ENCODE measurements at regions not wholly inside any gene's neighbourhood (a gene's known extent, or its start where the extent isn't known, plus 50 kb on each side); places are given as distances from the start of the nearest gene placed in this dataset.
"Not testable (repeated sequence)": the region's sequence is repeated elsewhere in the genome, so short reads cannot be mapped to it uniquely, and the experiment has no call there.

GRCh38 chr13:18236528-18236815, 945.2 kb downstream of the TUBA3C start:
- no peak overlapping the region for H3K9ac ChIP-seq (ENCODE audit: low read length)
- H3K9me2 ChIP-seq (ENCODE audit: insufficient read depth, low read length), result no peaks in the 10 kb centered on the region
- H3K79me2 ChIP-seq (replicated peaks; ENCODE audit: insufficient read depth, low read length), result no peaks in the 10 kb centered on the region
- H4K20me1 ChIP-seq (ENCODE audit: insufficient read depth), result no peaks in the 10 kb centered on the region
- no peak overlapping the region for H2AFZ ChIP-seq (ENCODE audit: low read depth, low read length)
- H3K27ac ChIP-seq (ENCODE audit: low read length), result no peak overlapping the region
- H3K27me3 ChIP-seq (ENCODE audit: insufficient read depth, low read depth, low read length), result no peaks in the 10 kb centered on the region
- no peak for TF ChIP-seq TAF1 (IDR thresholded peaks at IDR 0.05; ENCODE audit: low read depth)
- peaks cover 47% of the 10 kb centered on the region for H3K9me3 ChIP-seq (ENCODE audit: low read length)
- H3F3A ChIP-seq (ENCODE audit: insufficient read depth, low read length, poor library complexity, severe bottlenecking), result no peaks in the 10 kb centered on the region
- H3K4me2 ChIP-seq (ENCODE audit: low read length), result no peak overlapping the region
- no peak overlapping the region for H3K4me3 ChIP-seq (ENCODE audit: low read length)
- no peaks in the 10 kb centered on the region for H3K36me3 ChIP-seq (ENCODE audit: insufficient read depth, low read length)

- H3K27me3 ChIP-seq (ENCODE audit: insufficient read depth, low read depth, low read length), result no peaks in the 10 kb centered on the region
- H3K4me2 ChIP-seq (ENCODE audit: low read length), result no peak overlapping the region
- no peaks in the 10 kb centered on the region for H3K9me2 ChIP-seq (ENCODE audit: insufficient read depth, low read length)
- H3K27ac ChIP-seq (ENCODE audit: low read length), result no peak overlapping the region
- H4K20me1 ChIP-seq (ENCODE audit: insufficient read depth), result no peaks in the 10 kb centered on the region
- no peaks in the 10 kb centered on the region for H3K36me3 ChIP-seq (ENCODE audit: insufficient read depth, low read length)
- no peak overlapping the region for H2AFZ ChIP-seq (ENCODE audit: low read depth, low read length)
- TF ChIP-seq, protein P1, sequence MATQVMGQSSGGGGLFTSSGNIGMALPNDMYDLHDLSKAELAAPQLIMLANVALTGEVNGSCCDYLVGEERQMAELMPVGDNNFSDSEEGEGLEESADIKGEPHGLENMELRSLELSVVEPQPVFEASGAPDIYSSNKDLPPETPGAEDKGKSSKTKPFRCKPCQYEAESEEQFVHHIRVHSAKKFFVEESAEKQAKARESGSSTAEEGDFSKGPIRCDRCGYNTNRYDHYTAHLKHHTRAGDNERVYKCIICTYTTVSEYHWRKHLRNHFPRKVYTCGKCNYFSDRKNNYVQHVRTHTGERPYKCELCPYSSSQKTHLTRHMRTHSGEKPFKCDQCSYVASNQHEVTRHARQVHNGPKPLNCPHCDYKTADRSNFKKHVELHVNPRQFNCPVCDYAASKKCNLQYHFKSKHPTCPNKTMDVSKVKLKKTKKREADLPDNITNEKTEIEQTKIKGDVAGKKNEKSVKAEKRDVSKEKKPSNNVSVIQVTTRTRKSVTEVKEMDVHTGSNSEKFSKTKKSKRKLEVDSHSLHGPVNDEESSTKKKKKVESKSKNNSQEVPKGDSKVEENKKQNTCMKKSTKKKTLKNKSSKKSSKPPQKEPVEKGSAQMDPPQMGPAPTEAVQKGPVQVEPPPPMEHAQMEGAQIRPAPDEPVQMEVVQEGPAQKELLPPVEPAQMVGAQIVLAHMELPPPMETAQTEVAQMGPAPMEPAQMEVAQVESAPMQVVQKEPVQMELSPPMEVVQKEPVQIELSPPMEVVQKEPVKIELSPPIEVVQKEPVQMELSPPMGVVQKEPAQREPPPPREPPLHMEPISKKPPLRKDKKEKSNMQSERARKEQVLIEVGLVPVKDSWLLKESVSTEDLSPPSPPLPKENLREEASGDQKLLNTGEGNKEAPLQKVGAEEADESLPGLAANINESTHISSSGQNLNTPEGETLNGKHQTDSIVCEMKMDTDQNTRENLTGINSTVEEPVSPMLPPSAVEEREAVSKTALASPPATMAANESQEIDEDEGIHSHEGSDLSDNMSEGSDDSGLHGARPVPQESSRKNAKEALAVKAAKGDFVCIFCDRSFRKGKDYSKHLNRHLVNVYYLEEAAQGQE (IDR thresholded peaks at IDR 0.05; ENCODE audit: borderline replicate concordance), result no peak
- TF ChIP-seq EZH2 (IDR thresholded peaks at IDR 0.05; ENCODE audit: borderline replicate concordance, insufficient read depth, low read length, poor library complexity, severe bottlenecking) (no peak), TAF1 (IDR thresholded peaks at IDR 0.05; ENCODE audit: low read depth) (no peak), RAD21 (conservative IDR thresholded peaks at IDR 0.05) (no peak), SMC3 (conservative IDR thresholded peaks at IDR 0.05; ENCODE audit: poor library complexity) (no peak), POLR2AphosphoS5 (IDR thresholded peaks at IDR 0.05) (no peak)
- TF ChIP-seq, protein P2, sequence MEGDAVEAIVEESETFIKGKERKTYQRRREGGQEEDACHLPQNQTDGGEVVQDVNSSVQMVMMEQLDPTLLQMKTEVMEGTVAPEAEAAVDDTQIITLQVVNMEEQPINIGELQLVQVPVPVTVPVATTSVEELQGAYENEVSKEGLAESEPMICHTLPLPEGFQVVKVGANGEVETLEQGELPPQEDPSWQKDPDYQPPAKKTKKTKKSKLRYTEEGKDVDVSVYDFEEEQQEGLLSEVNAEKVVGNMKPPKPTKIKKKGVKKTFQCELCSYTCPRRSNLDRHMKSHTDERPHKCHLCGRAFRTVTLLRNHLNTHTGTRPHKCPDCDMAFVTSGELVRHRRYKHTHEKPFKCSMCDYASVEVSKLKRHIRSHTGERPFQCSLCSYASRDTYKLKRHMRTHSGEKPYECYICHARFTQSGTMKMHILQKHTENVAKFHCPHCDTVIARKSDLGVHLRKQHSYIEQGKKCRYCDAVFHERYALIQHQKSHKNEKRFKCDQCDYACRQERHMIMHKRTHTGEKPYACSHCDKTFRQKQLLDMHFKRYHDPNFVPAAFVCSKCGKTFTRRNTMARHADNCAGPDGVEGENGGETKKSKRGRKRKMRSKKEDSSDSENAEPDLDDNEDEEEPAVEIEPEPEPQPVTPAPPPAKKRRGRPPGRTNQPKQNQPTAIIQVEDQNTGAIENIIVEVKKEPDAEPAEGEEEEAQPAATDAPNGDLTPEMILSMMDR (IDR thresholded peaks at IDR 0.05; ENCODE audit: poor library complexity, severe bottlenecking), result no peak
- H3K9me3 ChIP-seq (ENCODE audit: low read length), result peaks cover 47% of the 10 kb centered on the region
- H3K9ac ChIP-seq (ENCODE audit: low read length), result no peak overlapping the region
- H3K4me3 ChIP-seq (ENCODE audit: low read length), result no peak overlapping the region
- H3K79me2 ChIP-seq (replicated peaks; ENCODE audit: insufficient read depth, low read length), result no peaks in the 10 kb centered on the region
- H3F3A ChIP-seq (ENCODE audit: insufficient read depth, low read length, poor library complexity, severe bottlenecking), result no peaks in the 10 kb centered on the region
These were observed 945.7 kb downstream of the TUBA3C start for GRCh38 chr13:18235756-18236527.

DNA sequence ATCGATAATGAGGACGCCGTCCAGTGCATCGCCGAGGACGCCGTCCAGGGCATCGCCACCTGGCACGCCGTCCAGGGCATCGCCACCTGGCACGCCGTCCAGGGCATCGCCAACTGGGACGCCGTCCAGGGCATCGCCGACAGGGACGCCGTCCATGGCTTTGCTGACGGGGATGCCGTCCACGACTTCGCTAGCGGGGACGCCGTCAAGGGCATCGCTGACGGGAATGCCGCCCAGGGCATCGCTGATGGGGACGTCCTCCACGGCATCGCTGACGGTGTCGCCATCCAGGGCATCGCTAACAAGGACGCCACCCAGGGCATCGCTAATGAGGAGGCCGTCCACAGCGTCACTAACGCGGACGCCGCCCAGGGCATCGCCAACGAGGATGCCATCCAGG, 946.5 kb downstream of the TUBA3C start:
- Histone ChIP-seq H3F3A (ENCODE audit: insufficient read depth, low read length, poor library complexity, severe bottlenecking) (no peaks in the 10 kb centered on the region), H3K9ac (ENCODE audit: low read length) (no peak overlapping the region), H3K4me3 (ENCODE audit: low read length) (no peak overlapping the region), H3K79me2 (replicated peaks; ENCODE audit: insufficient read depth, low read length) (no peaks in the 10 kb centered on the region), H3K27ac (ENCODE audit: low read length) (no peak overlapping the region), H2AFZ (ENCODE audit: low read depth, low read length) (no peak overlapping the region), H3K9me2 (ENCODE audit: insufficient read depth, low read length) (no peaks in the 10 kb centered on the region), H3K9me3 (ENCODE audit: low read length) (peaks cover 52% of the 10 kb centered on the region), H3K4me2 (ENCODE audit: low read length) (no peak overlapping the region), H4K20me1 (ENCODE audit: insufficient read depth) (no peaks in the 10 kb centered on the region), H3K27me3 (ENCODE audit: insufficient read depth, low read depth, low read length) (no peaks in the 10 kb centered on the region), H3K36me3 (ENCODE audit: insufficient read depth, low read length) (no peaks in the 10 kb centered on the region)
- no peak for TF ChIP-seq SMC3 (conservative IDR thresholded peaks at IDR 0.05; ENCODE audit: poor library complexity)

DNA sequence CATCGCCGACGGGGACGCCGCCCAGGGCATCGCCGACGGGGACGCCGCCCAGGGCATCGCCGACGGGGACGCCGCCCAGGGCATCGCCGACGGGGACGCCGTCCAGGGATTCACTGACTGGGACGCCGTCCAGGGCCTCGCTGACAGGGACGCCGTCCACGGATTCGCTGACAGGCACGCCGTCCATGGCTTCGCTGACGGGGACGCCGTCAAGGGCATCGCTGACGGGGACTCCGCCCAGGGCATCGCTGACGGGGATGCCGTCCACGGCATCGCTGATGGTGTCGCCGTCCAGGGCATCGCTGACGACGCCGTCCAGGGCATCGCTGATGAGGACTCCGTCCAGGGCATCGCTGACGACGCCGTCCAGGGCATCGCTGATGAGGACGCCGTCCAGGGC, 947.2 kb downstream of the TUBA3C start:
- H3K4me2 ChIP-seq (ENCODE audit: low read length); H3K9ac ChIP-seq (ENCODE audit: low read length); H3K4me3 ChIP-seq (ENCODE audit: low read length); H2AFZ ChIP-seq (ENCODE audit: low read depth, low read length); H4K20me1 ChIP-seq (ENCODE audit: insufficient read depth); H3K27ac ChIP-seq (ENCODE audit: low read length); H3K9me2 ChIP-seq (ENCODE audit: insufficient read depth, low read length); H3F3A ChIP-seq (ENCODE audit: insufficient read depth, low read length, poor library complexity, severe bottlenecking); H3K36me3 ChIP-seq (ENCODE audit: insufficient read depth, low read length); H3K27me3 ChIP-seq (ENCODE audit: insufficient read depth, low read depth, low read length); H3K79me2 ChIP-seq (replicated peaks; ENCODE audit: insufficient read depth, low read length): not testable (repeated sequence)
- H3K9me3 ChIP-seq (ENCODE audit: low read length), result peaks cover 52% of the 10 kb centered on the region
